DMS 273 treated with DMSO at 0.1 percent for 48 hours (cell line): ENCODE measurements at regions not wholly inside any gene's neighbourhood (a gene's known extent, or its start where the extent isn't known, plus 50 kb on each side); places are given as distances from the start of the nearest gene placed in this dataset.
"Not testable (repeated sequence)": the region's sequence is repeated elsewhere in the genome, so short reads cannot be mapped to it uniquely, and the experiment has no call there.

Experiments
- DNase-seq: peaks from one replicate; lab custom pipeline; 2025; lab: John Stamatoyannopoulos, UW

DNA sequence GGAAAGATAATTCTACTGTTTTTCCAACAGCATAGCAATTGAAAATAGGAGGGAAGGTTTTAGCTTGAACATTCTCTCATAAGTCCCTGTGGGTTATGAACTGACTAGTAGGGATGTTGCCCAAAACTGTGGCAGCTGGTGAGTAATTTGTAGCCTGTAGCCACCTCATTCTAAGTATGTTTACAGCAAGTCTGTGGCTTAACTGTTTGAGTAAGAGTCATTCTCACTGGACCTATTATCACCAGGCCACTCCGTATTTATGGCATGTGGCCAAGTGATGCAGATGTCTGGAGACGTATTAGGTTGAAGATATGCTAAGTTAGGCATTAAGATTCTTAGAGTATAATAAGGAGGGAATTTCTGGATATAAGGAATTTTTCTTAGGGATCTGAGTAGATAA is 458.3 kb downstream of the ETNK1 start:
- DNase-seq, result peak; percentile 96

DNA sequence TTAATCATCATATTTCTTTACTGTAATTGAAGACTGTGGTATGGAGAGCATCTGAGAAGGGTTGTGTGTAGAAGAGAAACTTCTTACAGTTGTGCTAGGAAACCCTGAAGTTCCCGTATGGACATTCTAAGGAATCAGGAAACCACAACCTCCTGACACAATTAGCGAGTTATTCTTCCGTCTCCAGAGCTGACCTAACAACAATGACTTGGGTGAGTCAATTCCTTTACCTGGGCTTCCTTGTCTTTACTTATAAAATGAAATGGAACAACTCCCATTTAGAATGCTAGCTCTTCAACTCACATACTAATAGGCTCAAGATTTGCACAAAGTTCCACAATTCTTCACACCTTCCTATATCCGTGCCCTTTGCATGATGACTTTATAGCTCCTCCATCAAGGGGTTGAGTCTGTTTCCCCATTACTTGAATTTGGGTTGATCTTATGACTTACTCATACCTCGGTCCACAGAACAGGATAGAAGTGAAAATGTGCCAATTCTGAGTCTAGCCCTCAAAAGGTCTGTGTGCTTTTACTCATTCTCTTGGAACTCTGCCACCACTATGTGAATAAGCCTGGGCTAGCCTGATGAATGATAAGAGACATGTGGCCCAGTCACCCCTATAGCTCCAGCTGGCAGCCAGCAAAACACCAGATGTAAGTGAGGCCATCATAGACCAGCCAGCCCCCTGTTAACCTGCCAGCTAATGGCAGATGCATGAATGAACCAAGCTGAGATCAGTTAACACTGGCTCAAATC is 459.4 kb downstream of the ETNK1 start:
- peak; percentile 95 for DNase-seq

DNA sequence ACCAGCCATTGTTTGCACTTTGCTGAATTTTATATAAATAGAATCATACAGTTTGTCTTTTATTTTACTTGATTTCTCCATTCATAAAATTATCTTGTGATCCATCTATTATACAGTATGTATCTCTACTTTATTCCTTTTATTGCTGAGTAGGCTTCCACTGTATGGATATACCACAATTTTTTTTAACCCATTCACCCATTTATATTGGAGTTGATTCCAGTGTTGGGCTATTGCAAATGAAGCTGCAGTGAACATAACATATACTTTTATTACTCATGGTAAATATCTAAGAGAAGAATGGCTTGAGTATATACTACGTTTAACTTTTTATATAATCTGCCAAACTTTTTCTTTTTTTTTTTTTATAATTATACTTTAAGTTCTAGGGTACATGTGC is 463.6 kb downstream of the ETNK1 start:
- no peak for DNase-seq

DNA sequence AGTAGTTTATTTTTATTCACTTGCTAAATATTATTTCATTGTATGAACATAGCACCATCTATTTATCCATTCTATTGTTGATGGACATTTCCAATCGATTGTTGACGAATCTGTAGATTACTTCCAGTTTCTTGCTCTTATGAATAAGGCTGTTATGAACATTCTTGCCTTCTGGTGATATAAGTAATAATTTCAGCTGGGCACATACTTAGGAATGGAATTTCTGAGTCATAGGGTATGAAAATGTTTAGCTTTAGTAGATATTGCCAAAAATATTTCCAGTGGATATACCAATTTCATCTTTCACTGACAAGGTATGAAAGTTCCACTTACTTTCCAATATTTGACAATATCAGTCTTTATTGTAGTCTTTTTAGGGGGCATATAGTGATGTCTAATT is 468.5 kb downstream of the ETNK1 start:
- DNase-seq, result no peak

DNA sequence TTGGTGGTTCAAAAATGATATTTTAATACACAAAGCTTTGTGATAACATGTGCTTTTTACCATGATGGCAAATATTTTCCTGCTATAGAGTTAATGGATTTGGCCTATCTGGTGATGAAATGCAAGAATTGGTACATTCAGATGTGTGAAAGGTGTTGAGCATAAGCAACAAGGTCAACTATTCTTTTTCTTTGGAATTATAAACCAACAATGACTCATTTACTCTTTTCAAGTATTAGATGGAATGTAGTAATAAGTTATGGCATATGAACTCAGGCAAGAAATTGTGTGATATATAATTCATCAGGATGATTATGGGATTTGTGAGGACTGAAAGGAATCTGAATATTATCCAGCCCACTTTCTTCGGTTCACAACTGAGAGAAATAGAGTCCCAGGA is 471.4 kb downstream of the ETNK1 start:
- no peak for DNase-seq

DNA sequence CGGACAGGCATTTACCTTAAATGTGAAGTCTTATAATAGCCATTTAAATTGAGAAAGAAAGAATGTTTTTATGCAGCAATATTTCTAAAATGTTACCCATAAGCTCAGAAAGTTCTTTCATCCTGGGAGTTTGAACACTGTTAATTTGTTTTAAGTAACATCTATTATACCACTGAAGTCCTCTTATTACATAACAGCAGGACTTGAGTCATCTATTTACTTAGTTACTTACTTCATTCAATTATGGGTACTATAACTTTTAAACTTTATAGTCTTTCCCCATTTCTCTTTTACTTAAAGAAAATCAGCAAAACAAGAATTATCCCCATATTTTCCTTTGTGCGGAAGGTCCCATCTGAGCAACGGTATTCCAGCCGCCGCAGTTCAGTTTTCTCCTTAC is 473.1 kb downstream of the ETNK1 start:
- DNase-seq, result no peak

DNA sequence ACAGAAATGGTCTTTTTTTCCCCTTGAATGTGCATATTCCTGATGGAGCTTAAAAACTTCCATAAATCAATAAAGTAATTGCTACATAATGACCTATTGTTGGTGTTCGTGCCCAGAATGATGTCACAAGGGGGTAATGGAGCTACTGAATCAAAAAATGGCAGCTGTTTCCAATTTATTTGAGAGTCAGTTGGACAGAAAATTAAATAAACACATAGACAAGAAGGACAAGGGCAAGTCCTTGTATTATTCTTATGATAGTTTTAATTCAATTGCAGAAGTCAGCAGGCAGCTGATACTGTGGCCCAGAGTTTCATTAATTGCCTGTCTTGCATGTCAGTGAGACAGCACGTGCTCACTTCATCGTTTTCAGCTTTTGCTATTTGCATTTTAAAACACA is 473.5 kb downstream of the ETNK1 start:
- no peak for DNase-seq

DNA sequence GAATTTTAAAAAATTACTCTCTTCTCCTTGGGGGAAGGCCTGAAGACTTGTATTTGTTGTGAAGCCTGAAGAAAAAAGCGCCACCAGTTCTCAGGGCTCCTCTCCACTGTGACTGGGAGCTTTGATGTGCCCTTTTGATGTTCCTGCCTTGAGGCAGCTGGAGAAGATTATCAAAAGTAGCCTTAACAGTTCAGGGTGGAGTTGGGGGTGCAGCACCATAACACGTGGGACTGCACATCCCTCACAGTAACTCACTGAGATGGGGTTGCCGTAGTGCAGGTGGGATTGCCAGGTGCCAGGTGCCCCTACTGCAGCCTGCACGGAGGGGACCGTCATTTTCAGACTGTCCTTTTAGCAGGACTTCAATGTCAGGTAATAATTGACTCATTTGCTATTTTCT is 474.1 kb downstream of the ETNK1 start:
- DNase-seq, result no peak

DNA sequence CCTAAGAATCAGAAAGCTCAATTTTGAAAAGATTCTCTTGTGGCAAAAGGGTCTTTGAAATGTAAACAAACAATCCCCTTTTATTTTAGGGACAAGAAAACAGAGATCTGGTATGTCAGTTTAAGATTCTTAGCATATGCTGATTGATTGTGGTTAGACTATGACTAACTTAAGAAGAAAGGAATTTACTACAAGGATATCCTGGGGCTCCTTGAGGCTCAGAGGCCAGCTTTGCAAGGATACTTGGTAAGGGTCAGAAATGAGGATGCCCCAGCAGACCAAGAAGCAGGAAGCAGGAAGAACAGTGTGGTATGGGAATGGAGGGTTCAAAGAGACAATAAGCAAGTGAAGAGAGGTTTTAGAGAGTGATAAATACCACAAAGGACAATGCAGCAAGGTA is 474.6 kb downstream of the ETNK1 start:
- DNase-seq, result no peak

DNA sequence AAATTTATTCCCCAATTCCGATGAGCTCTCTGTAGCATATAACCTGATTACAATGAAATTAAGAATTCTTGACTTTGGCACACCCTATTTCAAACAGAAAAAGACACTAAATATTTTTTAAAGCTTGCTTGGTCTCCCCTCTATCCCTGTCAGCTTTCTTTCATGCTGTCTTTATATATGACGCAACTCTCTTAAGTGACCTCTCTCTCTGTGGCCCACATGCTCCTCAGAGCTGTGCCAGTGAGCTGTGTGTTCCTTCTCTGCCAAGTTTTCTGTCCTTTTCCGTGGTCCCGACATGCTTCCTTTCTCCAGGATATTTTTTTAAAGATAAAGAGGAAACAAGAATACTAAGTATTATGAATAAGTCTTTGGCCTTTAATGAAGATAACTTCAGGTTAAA is 484.0 kb downstream of the ETNK1 start:
- DNase-seq, result no peak

DNA sequence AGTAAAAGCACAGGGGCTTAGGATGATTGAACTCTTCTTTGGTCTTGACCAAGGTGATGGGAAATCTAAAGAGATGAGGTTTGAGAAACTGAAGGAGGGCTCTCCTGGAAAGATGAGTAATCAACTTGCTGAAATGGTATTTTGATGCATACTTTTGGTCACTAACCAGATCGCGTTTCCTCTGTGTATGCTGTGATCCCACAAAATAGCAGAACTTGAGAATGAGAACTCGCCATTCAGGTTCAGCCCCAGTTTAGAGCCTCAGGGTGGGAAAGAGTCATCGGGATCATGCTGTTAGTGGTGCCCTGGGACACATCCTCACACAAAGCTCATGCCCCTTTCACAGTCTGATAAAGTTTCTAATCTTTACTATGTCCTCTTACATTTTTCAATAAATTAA is 488.8 kb downstream of the ETNK1 start:
- DNase-seq, result no peak

DNA sequence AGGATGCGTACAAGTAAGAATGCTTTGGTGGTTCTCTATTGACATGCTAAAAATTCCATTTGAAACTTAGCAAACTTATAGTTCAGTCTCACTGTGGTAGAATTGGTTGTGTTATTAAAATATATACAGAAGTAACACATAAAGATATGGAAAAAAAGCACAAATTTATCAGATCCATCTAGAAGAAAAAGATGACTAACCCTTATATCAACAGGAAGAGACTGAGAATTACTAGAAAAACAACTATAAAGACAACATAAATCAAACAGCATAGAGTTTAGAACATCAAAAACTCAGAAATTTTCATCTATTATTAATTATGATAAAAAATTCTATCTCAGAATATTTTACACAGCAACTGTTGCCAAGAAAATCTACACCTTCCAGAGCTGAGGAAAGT is 491.0 kb downstream of the ETNK1 start:
- DNase-seq, result no peak

DNA sequence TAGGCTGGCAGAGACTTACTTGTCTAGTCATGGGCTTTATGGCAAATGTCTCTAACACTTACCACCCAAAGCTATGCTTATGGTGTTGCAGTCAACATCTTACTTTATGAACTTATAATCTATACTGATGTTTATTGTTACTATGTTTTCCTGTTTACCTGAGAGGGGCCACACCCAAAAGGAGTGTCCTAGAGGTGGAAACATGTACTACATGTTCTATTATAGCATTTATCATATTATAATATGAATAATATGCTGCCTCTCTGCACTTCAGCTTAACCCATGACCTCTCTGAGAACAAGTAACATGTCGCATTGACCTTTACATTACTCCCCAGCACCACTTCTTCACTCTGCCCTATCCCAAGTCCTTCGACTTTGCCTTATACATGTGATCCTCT is 501.8 kb downstream of the ETNK1 start:
- no peak for DNase-seq

DNA sequence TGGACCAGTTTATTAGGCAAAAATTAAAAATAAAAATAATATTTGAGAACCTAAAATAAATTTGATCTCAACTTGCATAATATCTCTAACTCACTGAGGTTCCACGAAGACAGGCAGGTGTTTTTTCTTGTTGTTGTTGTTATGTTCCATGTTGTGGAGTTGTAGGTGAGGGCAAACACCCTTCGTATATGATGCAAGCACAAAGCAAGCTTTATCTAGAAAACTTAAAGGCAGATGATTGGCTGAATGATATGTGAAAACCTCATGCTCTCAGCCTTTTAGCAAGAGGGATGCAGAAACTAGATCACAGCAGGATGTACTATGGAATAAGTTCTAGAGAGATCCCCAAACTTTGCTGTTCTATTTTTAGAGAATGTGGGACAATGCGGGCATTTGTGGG is 502.7 kb downstream of the ETNK1 start:
- no peak for DNase-seq

DNA sequence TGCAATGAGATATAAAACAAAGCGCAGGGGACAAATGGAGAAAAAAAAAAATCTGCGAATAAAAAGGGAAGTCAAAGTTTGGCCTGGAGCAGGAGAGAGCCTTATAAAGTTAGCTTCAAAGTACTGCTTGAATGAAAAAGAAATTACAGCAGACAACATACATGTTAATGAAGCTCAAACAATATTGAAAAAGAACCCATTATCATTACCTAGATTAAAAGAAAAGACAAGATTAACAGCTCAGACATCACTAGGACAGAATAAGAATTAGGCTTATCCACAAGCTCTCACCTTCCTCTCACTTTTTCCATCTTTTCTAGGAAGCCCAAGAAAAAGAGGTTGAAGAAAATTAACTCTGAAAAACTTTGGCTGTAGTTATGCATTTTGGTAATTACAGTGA is 503.5 kb downstream of the ETNK1 start:
- DNase-seq, result no peak

DNA sequence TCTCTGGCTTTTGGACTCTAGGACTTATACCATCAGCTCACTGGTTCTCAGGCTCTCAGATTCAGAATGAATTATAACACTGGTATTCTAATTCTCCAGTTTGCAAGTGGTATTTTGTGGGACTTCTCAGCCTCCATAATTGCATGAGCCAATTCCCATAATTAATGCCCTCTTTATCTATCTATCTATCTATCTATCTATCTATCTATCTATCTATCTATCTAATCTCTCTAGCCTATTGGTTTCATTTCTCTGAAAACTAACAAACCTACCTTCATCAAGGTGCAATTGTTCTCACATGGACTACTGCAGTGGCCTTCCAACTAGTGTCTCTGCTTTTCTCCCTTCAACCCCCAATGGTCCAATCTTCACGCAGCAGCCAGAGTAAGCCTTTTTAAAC is 507.4 kb downstream of the ETNK1 start:
- DNase-seq, result no peak

DNA sequence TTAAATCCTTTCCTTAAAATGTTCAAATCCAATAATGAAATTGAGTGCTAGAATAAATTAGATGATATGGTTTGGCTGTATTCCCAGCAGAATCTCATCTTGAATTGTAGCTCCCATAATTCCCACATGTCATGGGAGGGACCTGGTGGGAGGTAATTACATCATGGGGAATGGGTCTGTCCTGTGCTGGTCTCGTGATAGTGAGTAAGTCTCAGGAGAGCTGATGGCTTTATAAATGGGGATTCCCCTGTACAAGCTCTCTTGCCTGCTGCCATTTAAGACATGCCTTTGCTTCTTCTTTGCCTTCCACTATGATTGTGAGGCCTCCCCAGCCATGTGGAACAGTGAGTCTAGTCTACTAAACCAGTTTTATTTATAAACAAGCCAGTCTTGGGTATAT is 508.5 kb downstream of the ETNK1 start:
- no peak for DNase-seq

DNA sequence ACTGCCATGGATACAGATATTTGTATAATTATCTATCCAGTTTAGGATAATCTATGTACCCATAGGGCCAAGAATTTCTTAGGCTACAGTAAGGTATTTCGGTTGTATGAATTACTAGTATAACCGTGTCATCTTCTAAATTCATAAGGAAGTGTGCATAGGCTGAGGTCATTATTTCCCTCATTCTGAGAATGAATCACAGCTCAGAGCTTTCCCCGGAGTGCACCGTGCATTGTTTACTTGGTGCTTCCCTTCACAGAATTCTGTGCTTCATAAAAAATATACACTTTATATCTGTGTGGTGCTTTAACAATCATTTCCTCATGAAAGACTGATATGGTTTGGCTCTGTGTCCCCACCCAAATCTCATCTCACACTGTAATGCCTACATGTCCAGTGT is 514.1 kb downstream of the ETNK1 start:
- no peak for DNase-seq

DNA sequence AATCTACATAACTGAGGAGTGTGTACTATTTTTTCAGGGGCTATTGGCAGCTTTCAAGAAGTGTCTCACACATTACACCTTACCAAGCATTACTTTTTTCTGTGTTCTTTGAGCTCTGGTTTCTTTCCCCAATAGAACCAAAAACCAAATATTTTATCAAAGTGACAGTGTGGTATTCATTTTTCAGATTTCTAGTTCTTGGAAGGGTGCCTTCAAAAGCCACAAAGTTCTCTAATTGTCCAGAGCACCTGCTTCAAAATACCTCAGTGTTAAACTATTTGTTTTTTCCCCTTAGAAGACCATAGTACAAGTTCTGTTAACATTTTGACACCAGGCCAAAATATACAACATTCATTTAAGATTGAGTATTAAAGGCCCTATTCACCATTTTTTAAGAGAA is 515.7 kb downstream of the ETNK1 start:
- DNase-seq, result no peak

DNA sequence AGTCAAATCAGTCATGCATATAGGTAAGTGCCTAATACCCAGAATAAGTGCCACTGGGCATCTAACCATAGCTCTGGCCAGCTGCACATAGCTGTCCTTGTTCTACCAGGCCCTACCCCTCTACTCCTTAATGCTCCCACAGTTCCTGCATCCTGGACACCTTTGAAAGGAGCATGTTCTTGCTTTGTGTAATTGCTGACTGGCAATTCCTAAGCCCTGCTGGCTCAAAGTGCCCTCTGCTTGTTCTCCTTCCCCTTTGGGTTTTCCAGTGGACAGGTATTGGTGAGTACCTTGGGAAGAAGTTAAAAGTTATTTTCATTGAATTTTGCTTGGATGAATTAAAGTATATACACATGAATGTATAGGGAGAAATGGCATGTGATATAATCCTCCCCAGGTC is 516.4 kb downstream of the ETNK1 start:
- no peak for DNase-seq

DNA sequence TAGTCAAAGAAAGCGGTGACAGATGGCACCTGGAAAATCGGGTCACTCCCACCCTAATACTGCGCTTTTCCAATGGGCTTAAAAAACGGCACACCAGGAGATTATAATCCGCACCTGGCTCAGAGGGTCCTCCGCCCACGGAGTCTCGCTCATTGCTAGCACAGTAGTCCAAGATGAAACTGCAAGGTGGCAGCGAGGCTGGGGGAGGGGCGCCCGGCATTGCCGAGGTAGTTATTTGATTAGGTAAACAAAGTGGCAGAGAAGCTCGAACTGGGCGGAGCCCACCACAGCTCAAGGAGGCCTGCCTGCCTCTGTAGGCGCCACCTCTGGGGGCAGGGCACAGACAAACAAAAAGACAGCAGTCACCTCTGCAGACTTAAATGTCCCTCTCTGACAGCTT is 521.1 kb downstream of the ETNK1 start:
- not testable (repeated sequence) for DNase-seq

DNA sequence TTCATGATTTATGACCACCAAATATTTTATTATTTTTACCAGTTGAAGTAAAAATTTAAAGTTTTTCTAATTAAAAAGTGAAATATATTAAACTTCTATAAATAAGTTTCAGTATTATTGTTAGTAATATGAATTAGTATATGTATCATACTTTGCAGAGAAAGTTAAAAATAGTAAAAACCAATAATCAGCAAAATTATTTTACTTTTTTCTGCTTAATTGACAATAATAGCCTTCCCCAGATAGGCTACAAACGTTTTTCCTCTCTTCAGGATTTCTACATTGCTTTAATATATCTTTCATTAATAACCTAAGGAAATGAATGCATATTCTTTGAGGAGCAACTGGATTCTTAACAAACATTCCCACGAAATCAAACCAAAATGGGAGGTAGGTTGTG is 543.5 kb downstream of the ETNK1 start:
- no peak for DNase-seq

DNA sequence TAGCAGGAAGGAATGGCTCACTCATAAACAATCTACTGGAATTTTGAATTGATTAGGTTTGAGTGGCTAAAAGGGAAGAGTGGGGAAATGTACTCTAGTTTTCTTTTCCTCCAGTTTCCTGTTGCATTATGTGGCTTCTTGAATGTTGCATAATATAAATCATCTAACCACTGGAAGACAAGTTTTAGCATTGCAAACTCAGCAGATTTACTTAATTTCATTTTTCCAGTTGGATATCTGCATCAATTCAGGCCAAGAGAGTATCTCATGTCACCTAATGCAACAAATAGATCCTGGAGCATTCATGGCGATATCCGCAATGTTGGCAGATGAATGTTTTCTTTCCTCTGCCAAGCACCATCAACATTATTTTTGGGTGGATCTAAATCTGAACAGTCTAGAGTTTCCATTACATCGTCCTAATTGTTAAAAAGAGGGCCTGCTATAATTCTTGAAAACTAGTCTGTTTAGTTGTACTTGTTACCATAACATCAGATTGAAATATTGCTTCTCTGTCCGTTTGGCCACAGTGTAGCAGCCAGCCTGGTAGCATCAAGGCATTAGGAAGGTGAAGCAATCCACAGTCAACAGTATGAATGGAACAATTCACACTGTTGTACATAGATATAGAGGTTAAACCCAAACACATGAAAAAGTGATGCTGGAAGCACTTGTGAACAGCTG is 544.2 kb downstream of the ETNK1 start:
- no peak for DNase-seq

DNA sequence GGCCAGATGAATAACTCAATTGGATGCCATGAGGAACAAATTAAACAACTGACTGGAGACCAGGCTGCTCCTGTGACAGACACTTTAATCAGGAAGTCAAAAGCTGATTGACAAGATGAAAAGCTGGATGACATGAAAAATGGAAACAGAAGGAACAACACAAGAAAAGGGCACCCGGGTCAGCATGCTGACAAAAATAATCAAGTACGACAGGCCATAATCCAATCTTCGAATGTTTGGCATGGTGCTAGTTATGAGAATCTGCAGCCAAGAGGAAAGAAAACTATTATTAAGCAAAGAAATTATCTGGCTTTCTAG is 544.7 kb downstream of the ETNK1 start:
- DNase-seq, result no peak
